Neural progenitor cell (in vitro differentiated cells): ENCODE measurements at regions not wholly inside any gene's neighbourhood (a gene's known extent, or its start where the extent isn't known, plus 50 kb on each side); places are given as distances from the start of the nearest gene placed in this dataset.

Experiments used
- DNase-seq: peaks from one replicate; pipeline ENCODE4 v3.0.0-alpha.2; 2016; ENCODE audit warnings: low spot score
- H2AFZ ChIP-seq: fragments of 200-600 bp; sonication (generic); replicated peaks from 2 replicates; pipeline ENCODE4 v1.6.1; 2016; ENCODE audit warnings: antibody characterized with exemption
- H3F3A ChIP-seq: fragments of 200-600 bp; sonication (generic); 2 replicates; pipeline ENCODE4 v1.6.1; 2016; ENCODE audit warnings: antibody characterized with exemption, low read depth
- H3K27ac ChIP-seq: fragments of 200-600 bp; sonication (generic); 2 replicates; pipeline ENCODE4 v1.5.1; 2016; ENCODE audit warnings: mild to moderate bottlenecking
- H3K27me3 ChIP-seq: fragments of 200-600 bp; sonication (generic); 2 replicates; pipeline ENCODE4 v1.6.1; 2016; ENCODE audit warnings: mild to moderate bottlenecking, moderate library complexity
- H3K36me3 ChIP-seq: fragments of 200-600 bp; sonication (generic); 2 replicates; pipeline ENCODE4 v1.5.1; 2016
- H3K4me1 ChIP-seq: fragments of 200-600 bp; sonication (generic); 2 replicates; pipeline ENCODE4 v1.6.1; 2016; ENCODE audit warnings: mixed run types
- H3K4me2 ChIP-seq: fragments of 200-600 bp; sonication (generic); 2 replicates; pipeline ENCODE4 v1.6.1; 2016
- H3K4me3 ChIP-seq: fragments of 200-600 bp; sonication (generic); 2 replicates; pipeline ENCODE4 v1.5.1; 2016
- H3K79me2 ChIP-seq: fragments of 200-600 bp; sonication (generic); 2 replicates; pipeline ENCODE4 v1.6.1; 2016; ENCODE audit warnings: low read depth
- H3K9ac ChIP-seq: fragments of 200-600 bp; sonication (generic); 2 replicates; pipeline ENCODE4 v1.6.1; 2016
- H3K9me3 ChIP-seq: fragments of 200-600 bp; sonication (generic); 2 replicates; pipeline ENCODE4 v1.5.1; 2016; ENCODE audit warnings: low read depth
- H4K20me1 ChIP-seq: fragments of 200-600 bp; sonication (generic); 2 replicates; pipeline ENCODE4 v1.6.1; 2016; ENCODE audit warnings: low read depth
- H3K27ac Mint-ChIP-seq: 3 replicates; pipeline ENCODE4 v1.8.0; 2021; ENCODE audit warnings: mixed read lengths
- H3K27me3 Mint-ChIP-seq: 2 replicates; pipeline ENCODE4 v1.8.0; 2022; ENCODE audit warnings: low read depth, mild to moderate bottlenecking, inconsistent platforms, moderate library complexity, mixed read lengths; ENCODE audit not compliant: insufficient read depth
- H3K36me3 Mint-ChIP-seq: 3 replicates; pipeline ENCODE4 v1.8.0; 2021; ENCODE audit warnings: mixed read lengths
- H3K4me1 Mint-ChIP-seq: 3 replicates; pipeline ENCODE4 v1.8.0; 2021; ENCODE audit warnings: mixed read lengths
- H3K4me3 Mint-ChIP-seq: 3 replicates; pipeline ENCODE4 v1.8.0; 2021; ENCODE audit warnings: mild to moderate bottlenecking, moderate library complexity, mixed read lengths
- H3K9me3 Mint-ChIP-seq: 3 replicates; pipeline ENCODE4 v1.8.0; 2020; ENCODE audit warnings: mixed read lengths
- EZH2 ChIP-seq: fragments of 200-600 bp; sonication (generic); IDR thresholded peaks from 2 replicates; pipeline ENCODE4 v1.6.1; 2017; ENCODE audit warnings: antibody characterized with exemption, mild to moderate bottlenecking, moderate library complexity
- EZH2phosphoT487 ChIP-seq: fragments of 200-600 bp; sonication (generic); IDR thresholded peaks from 2 replicates; pipeline ENCODE4 v1.6.1; 2017; ENCODE audit warnings: antibody characterized with exemption
- TF ChIP-seq, protein P1 (sequence below): fragments of 200-600 bp; sonication (generic); IDR thresholded peaks from 2 replicates; pipeline ENCODE4 v1.5.1; 2017; ENCODE audit warnings: antibody characterized with exemption, mild to moderate bottlenecking

DNA sequence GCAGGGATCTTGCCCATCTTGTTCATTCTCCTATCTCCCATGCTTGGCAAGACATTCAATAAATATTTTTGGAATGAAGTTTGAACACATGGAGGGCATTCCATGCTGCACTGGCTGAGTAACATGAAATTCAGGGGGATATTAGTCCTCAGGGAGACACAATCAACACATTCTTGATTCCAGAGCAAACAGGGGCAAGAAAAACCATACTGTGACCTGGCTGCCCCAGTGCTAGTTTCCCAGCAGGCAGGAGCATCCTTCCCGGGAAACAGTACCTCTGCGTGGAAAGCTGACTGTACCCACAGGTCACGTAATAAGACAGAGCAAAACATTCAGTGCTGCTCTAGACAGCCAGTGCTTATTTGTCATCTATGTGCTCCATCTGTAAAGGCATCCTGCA lies 66.3 kb upstream of the SPOCK1 start:
- H3K4me1 ChIP-seq = peaks cover 18% of the 10 kb centered on the region
- H3K27ac Mint-ChIP-seq = no peak overlapping the region
- peaks cover 66% of the 10 kb centered on the region for H3K4me1 Mint-ChIP-seq

DNA sequence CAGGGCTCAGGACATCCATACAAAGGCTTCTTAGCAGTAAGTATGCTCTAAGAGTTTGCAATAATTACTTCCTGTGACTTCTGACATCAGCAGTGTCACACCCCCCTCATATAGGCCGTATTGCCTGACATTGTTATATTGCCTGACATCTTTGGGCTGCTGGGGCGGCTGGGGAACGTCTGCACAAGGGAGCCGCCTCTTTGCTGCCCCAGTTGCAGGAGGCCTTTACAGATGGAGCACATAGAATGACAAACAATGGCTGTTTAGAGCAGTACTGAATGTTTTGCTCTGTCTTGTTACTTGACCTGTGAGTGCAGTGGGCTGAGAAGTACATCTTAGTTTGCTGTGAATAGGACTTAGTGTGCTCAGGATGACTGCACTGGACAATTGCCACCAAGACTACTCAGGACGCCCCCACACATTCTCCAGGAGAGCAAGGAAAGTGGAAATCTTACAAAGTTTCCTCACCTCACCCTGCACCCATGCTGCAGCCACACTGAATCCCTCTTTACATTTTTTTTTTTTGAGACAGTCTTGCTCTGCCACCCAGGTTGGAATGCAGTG lies 65.4 kb upstream of the SPOCK1 start:
- H3K79me2 ChIP-seq = no peaks in the 10 kb centered on the region
- no peak overlapping the region for H3K4me3 ChIP-seq
- H3K36me3 ChIP-seq = no peaks in the 10 kb centered on the region
- Mint-ChIP-seq H3K27ac (no peak overlapping the region), H3K4me3 (no peak overlapping the region), H3K36me3 (no peaks in the 10 kb centered on the region), H3K9me3 (no peaks in the 10 kb centered on the region), H3K4me1 (peaks cover 66% of the 10 kb centered on the region), H3K27me3 (peaks cover 7% of the 10 kb centered on the region)
- no peaks in the 10 kb centered on the region for H3K9me3 ChIP-seq
- TF ChIP-seq EZH2 = no peak
- TF ChIP-seq, protein P1, sequence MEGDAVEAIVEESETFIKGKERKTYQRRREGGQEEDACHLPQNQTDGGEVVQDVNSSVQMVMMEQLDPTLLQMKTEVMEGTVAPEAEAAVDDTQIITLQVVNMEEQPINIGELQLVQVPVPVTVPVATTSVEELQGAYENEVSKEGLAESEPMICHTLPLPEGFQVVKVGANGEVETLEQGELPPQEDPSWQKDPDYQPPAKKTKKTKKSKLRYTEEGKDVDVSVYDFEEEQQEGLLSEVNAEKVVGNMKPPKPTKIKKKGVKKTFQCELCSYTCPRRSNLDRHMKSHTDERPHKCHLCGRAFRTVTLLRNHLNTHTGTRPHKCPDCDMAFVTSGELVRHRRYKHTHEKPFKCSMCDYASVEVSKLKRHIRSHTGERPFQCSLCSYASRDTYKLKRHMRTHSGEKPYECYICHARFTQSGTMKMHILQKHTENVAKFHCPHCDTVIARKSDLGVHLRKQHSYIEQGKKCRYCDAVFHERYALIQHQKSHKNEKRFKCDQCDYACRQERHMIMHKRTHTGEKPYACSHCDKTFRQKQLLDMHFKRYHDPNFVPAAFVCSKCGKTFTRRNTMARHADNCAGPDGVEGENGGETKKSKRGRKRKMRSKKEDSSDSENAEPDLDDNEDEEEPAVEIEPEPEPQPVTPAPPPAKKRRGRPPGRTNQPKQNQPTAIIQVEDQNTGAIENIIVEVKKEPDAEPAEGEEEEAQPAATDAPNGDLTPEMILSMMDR = no peak
- TF ChIP-seq EZH2phosphoT487 = no peak
- peak overlapping the region; percentile 37 for H3K27ac ChIP-seq
- DNase-seq = peak; percentile 10
- H3K9ac ChIP-seq = no peak overlapping the region
- H3K27me3 ChIP-seq = no peaks in the 10 kb centered on the region
- H3K4me1 ChIP-seq = peaks cover 18% of the 10 kb centered on the region
- no peak overlapping the region for H2AFZ ChIP-seq
- no peak overlapping the region for H3K4me2 ChIP-seq
- no peaks in the 10 kb centered on the region for H4K20me1 ChIP-seq
- H3F3A ChIP-seq = peaks cover 6% of the 10 kb centered on the region

More for the DNA sequence above, 66.3 kb upstream of the SPOCK1 start:
- H3K4me2 ChIP-seq = no peak overlapping the region
- no peaks in the 10 kb centered on the region for H3K36me3 ChIP-seq
- no peak overlapping the region for H3K9ac ChIP-seq
- Mint-ChIP-seq H3K4me3 (no peak overlapping the region), H3K27me3 (peaks cover 7% of the 10 kb centered on the region), H3K36me3 (no peaks in the 10 kb centered on the region), H3K9me3 (no peaks in the 10 kb centered on the region)
- no peak for TF ChIP-seq EZH2
- TF ChIP-seq, protein P1 = no peak
- no peak for TF ChIP-seq EZH2phosphoT487
- H3K9me3 ChIP-seq = no peaks in the 10 kb centered on the region
- H3K27me3 ChIP-seq = no peaks in the 10 kb centered on the region
- H3K4me3 ChIP-seq = no peak overlapping the region
- peaks cover 6% of the 10 kb centered on the region for H3F3A ChIP-seq
- H3K79me2 ChIP-seq = no peaks in the 10 kb centered on the region
- no peak for DNase-seq
- no peaks in the 10 kb centered on the region for H4K20me1 ChIP-seq
- no peak overlapping the region for H3K27ac ChIP-seq
- no peak overlapping the region for H2AFZ ChIP-seq

DNA sequence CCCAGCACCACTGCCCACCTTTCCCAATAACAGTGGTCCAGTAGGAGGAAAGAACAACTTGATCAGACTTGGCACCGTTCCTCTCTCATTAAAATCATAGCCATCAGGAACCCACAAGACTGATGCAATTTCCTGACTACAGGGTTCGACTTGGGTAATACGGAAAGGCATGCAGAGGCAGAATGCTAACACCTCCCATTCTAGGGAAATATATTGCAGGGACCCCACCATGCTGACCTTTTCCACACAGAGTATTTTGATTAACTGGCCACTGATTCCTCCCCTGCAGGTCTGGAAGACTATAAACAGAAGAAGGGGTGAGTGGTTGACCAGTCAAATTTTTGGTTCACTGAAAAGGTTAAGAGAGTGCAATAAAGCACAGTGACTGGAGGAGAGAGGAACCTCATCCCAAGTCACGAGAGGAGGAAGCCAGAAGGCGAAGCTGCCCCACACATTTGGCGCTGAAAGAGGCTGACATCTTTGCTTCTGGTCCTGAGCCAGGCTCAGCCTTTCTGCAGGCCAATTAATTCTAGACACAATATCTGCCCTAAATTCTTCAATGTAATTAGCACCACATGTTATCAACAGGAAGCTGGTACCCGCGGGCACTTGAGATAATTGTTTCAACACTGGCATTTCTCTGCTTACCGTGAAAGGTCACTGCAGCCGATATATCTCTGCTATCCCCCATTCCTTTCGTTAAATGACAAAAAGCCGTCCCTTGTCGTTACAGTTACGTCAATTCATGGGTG lies 64.7 kb upstream of the SPOCK1 start:
- Histone ChIP-seq H3K36me3 (no peaks in the 10 kb centered on the region), H4K20me1 (no peaks in the 10 kb centered on the region), H2AFZ (no peak overlapping the region), H3K79me2 (no peaks in the 10 kb centered on the region), H3K9me3 (no peaks in the 10 kb centered on the region), H3K27me3 (no peaks in the 10 kb centered on the region), H3K9ac (no peak overlapping the region), H3K4me3 (no peak overlapping the region), H3K4me1 (peaks cover 18% of the 10 kb centered on the region), H3F3A (peaks cover 6% of the 10 kb centered on the region), H3K4me2 (no peak overlapping the region), H3K27ac (no peak overlapping the region)
- H3K4me1 Mint-ChIP-seq = peaks cover 61% of the 10 kb centered on the region
- no peaks in the 10 kb centered on the region for H3K9me3 Mint-ChIP-seq
- H3K4me3 Mint-ChIP-seq = no peak overlapping the region
- peaks cover 7% of the 10 kb centered on the region for H3K27me3 Mint-ChIP-seq
- TF ChIP-seq, protein P1 = no peak
- TF ChIP-seq EZH2phosphoT487 (no peak), EZH2 (no peak)
- DNase-seq = no peak
- H3K27ac Mint-ChIP-seq = no peak overlapping the region
- H3K36me3 Mint-ChIP-seq = no peaks in the 10 kb centered on the region
